ENCODE measurements at regions not wholly inside any gene's neighbourhood (a gene's known extent, or its start where the extent isn't known, plus 50 kb on each side); places are given as distances from the start of the nearest gene placed in this dataset.
A peak's percentile ranks its signal among the peaks of the same experiment; 100 is the strongest.

GRCh38 chr6:2502096-2502997, 248.4 kb downstream of the MYLK4 start:
- DNase-seq, result peak; percentile 68

GRCh38 chr6:2497922-2498623, 252.6 kb downstream of the MYLK4 start:
- no peak for DNase-seq

- DNase-seq, result no peak
Observed at GRCh38 chr6:2496291-2496690, 250.9 kb upstream of the GMDS start.

- DNase-seq, result no peak
Observed at GRCh38 chr6:2492686-2493523, 247.5 kb upstream of the GMDS start.

- DNase-seq, result no peak
Observed at GRCh38 chr6:2491137-2491536, 245.7 kb upstream of the GMDS start.

GRCh38 chr6:2488578-2488977, 243.2 kb upstream of the GMDS start:
- DNase-seq, result no peak

- DNase-seq, result no peak
Observed at GRCh38 chr6:2485116-2485515, 239.7 kb upstream of the GMDS start.

- no peak for DNase-seq
Observed at GRCh38 chr6:2482773-2483172, 237.4 kb upstream of the GMDS start.

- no peak for DNase-seq
Observed at GRCh38 chr6:2481307-2481706, 235.9 kb upstream of the GMDS start.

- no peak for DNase-seq
Observed at GRCh38 chr6:2480267-2480966, 235.0 kb upstream of the GMDS start.

- DNase-seq, result peak; percentile 66
Observed at GRCh38 chr6:2478200-2478599, 232.8 kb upstream of the GMDS start.

GRCh38 chr6:2477666-2478065, 232.3 kb upstream of the GMDS start:
- peak; percentile 60 for DNase-seq

GRCh38 chr6:2477250-2477649, 231.8 kb upstream of the GMDS start:
- no peak for DNase-seq

GRCh38 chr6:2476376-2476775, 231.0 kb upstream of the GMDS start:
- DNase-seq, result no peak

- no peak for DNase-seq
Observed at GRCh38 chr6:2471472-2471871, 226.1 kb upstream of the GMDS start.

- DNase-seq, result no peak
Observed at GRCh38 chr6:2469428-2469827, 224.0 kb upstream of the GMDS start.

- peak; percentile 45 for DNase-seq
Observed at GRCh38 chr6:2468601-2468955, 223.2 kb upstream of the GMDS start.

GRCh38 chr6:2467929-2468600, 222.7 kb upstream of the GMDS start:
- no peak for DNase-seq

GRCh38 chr6:2465336-2465735, 219.9 kb upstream of the GMDS start:
- no peak for DNase-seq

GRCh38 chr6:2464641-2465040, 219.2 kb upstream of the GMDS start:
- DNase-seq, result no peak

GRCh38 chr6:2462831-2463230, 217.4 kb upstream of the GMDS start:
- no peak for DNase-seq

- no peak for DNase-seq
Observed at GRCh38 chr6:2460216-2460745, 214.9 kb upstream of the GMDS start.

All from fibroblast of upper back skin (primary cell).